ENCODE measurements at regions not wholly inside any gene's neighbourhood (a gene's known extent, or its start where the extent isn't known, plus 50 kb on each side); places are given as distances from the start of the nearest gene placed in this dataset.

- FAIRE-seq, result no peak
- intact Hi-C loops (cut with DNase I), result no loop called here
- H3K4me1 ChIP-seq (ENCODE audit: control insufficient read depth in 2 of 3, insufficient read depth in 2 of 3, low read depth in 1 of 3, low read length in 3 of 3), result peaks cover 0 to 6% (median 0%) of the 10 kb centered on the region in 3 donors
Measured at GRCh38 chr7:20064181-20064970, 152.8 kb downstream of the MACC1 start.

GRCh38 chr7:20063644-20064043, 153.5 kb downstream of the MACC1 start:
- intact Hi-C loops (cut with DNase I), result no loop called here
- peaks cover 0 to 6% (median 0%) of the 10 kb centered on the region in 3 donors for H3K4me1 ChIP-seq (ENCODE audit: control insufficient read depth in 2 of 3, insufficient read depth in 2 of 3, low read depth in 1 of 3, low read length in 3 of 3)
- peaks cover 0 to 4% (median 0%) of the 10 kb centered on the region in 3 donors for H3K9me3 ChIP-seq (ENCODE audit: control insufficient read depth in 2 of 3, insufficient read depth in 1 of 3, low read length in 3 of 3)
- DNase-seq (no peak), FAIRE-seq (no peak)
- no peak overlapping the region for H3K9ac ChIP-seq (ENCODE audit: low read length in 3 of 3)
- TF ChIP-seq CTCF (IDR thresholded peaks at IDR 0.05; ENCODE audit: borderline replicate concordance, extremely low read depth, insufficient read depth), result no peak
- no peak overlapping the region for H3K4me3 ChIP-seq (ENCODE audit: low read length in 3 of 3)
- H3K36me3 ChIP-seq (ENCODE audit: control insufficient read depth in 2 of 3, insufficient read depth in 3 of 3, low read length in 3 of 3), result no peaks in the 10 kb centered on the region
- H3K27me3 ChIP-seq (ENCODE audit: control insufficient read depth, insufficient read depth, low read length), result no peaks in the 10 kb centered on the region
- no peak overlapping the region for H3K27ac ChIP-seq (ENCODE audit: low read depth in 2 of 2, low read length in 2 of 2)

More at GRCh38 chr7:20064181-20064970, 152.8 kb downstream of the MACC1 start:
- TF ChIP-seq CTCF (IDR thresholded peaks at IDR 0.05; ENCODE audit: borderline replicate concordance, extremely low read depth, insufficient read depth), result no peak
- peaks cover 0 to 4% (median 0%) of the 10 kb centered on the region in 3 donors for H3K9me3 ChIP-seq (ENCODE audit: control insufficient read depth in 2 of 3, insufficient read depth in 1 of 3, low read length in 3 of 3)
- DNase-seq, result no peak
- H3K4me3 ChIP-seq (ENCODE audit: low read length in 3 of 3), result no peak overlapping the region
- H3K27ac ChIP-seq (ENCODE audit: low read depth in 2 of 2, low read length in 2 of 2), result no peak overlapping the region
- no peak overlapping the region for H3K9ac ChIP-seq (ENCODE audit: low read length in 3 of 3)
- H3K36me3 ChIP-seq (ENCODE audit: control insufficient read depth in 2 of 3, insufficient read depth in 3 of 3, low read length in 3 of 3), result no peaks in the 10 kb centered on the region
- H3K27me3 ChIP-seq (ENCODE audit: control insufficient read depth, insufficient read depth, low read length), result no peaks in the 10 kb centered on the region

GRCh38 chr7:20062932-20063331, 154.3 kb downstream of the MACC1 start:
- H3K27me3 ChIP-seq (ENCODE audit: control insufficient read depth, insufficient read depth, low read length), result no peaks in the 10 kb centered on the region
- no peak for DNase-seq
- H3K9ac ChIP-seq (ENCODE audit: low read length in 3 of 3), result no peak overlapping the region
- H3K4me1 ChIP-seq (ENCODE audit: control insufficient read depth in 2 of 3, insufficient read depth in 2 of 3, low read depth in 1 of 3, low read length in 3 of 3), result peaks cover 0 to 6% (median 0%) of the 10 kb centered on the region in 3 donors
- intact Hi-C loops (cut with DNase I), result no loop called here
- TF ChIP-seq CTCF (IDR thresholded peaks at IDR 0.05; ENCODE audit: borderline replicate concordance, extremely low read depth, insufficient read depth), result no peak
- H3K4me3 ChIP-seq (ENCODE audit: low read length in 3 of 3), result no peak overlapping the region
- FAIRE-seq, result no peak
- peaks cover 0 to 4% (median 0%) of the 10 kb centered on the region in 3 donors for H3K9me3 ChIP-seq (ENCODE audit: control insufficient read depth in 2 of 3, insufficient read depth in 1 of 3, low read length in 3 of 3)
- no peaks in the 10 kb centered on the region for H3K36me3 ChIP-seq (ENCODE audit: control insufficient read depth in 2 of 3, insufficient read depth in 3 of 3, low read length in 3 of 3)
- H3K27ac ChIP-seq (ENCODE audit: low read depth in 2 of 2, low read length in 2 of 2), result no peak overlapping the region
